Stimulated activated CD4-positive, alpha-beta T cell treated with anti-CD3 and anti-CD28 coated beads, Interleukin-15, amount 100 ng/mL, for 24 hours (primary cell): ENCODE measurements at regions not wholly inside any gene's neighbourhood (a gene's known extent, or its start where the extent isn't known, plus 50 kb on each side); places are given as distances from the start of the nearest gene placed in this dataset.

ENCODE experiments used
- DNase-seq: peaks from one replicate; pipeline ENCODE4 v3.0.0-alpha.2; 2020

DNA sequence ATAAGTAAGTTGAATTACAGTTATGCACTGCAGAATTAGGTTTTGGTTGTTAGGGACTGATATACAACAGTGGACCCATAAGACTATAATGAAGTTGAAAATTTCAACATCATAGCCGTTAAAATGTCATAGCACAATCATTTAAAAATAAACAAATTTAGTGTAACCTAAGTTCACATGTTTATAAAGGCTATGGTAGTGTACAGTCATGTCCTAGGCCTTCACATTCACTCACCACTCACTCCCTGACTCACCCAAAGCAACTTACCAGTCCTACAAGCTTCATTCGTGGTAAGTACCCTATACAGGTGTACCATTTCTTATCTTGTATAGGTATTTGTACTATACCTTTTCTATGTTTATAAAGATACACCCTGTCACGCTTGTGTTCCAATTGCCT, 113.7 kb downstream of the RAB11FIP2 start:
- no peak for DNase-seq

- no peak for DNase-seq
These were observed 112.3 kb downstream of the RAB11FIP2 start for GRCh38 chr10:117934477-117934876.

GRCh38 chr10:117936141-117936540, 110.6 kb downstream of the RAB11FIP2 start:
- no peak for DNase-seq

DNA sequence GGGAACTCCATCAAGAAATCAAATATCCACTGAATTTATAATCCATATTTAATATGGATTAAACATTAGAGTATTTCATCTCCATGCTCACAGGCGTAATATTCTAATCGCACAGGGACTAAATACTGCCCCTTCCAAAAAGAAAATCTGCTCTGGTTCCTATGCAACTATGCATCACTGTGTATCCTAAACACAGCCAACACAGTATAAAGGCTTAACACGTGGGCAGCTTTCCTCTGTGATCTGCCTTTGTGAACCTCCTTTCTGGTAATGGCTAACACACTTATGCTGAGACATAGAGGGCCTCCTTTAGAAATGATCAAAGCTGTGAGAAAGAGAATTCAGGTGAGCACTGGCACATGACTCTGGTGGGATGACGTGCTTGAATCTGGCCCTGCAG, 110.2 kb downstream of the RAB11FIP2 start:
- DNase-seq, result no peak

DNA sequence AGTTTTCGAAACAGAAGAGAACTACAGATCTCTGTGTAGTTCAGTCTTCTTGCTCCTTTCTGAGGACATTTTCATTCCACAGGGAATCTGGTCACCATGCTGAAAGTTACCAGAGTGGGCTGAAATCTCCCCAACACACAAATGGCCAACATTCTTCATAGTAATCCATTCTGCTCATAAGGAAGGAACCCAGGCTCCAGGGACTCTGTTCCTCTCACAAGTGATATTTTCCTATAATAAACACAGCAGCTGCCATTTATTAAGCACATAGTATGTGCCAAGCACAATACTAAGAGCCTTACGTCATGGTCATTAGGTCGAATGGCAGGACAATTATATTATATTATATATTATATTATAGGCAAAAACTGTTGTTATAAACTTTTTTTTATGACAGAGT, 109.8 kb downstream of the RAB11FIP2 start:
- no peak for DNase-seq

- peak; percentile 32 for DNase-seq
These were observed 108.6 kb downstream of the RAB11FIP2 start for GRCh38 chr10:117938104-117938503.

- no peak for DNase-seq
These were observed 104.5 kb downstream of the RAB11FIP2 start for GRCh38 chr10:117942226-117942625.

- DNase-seq, result no peak
These were observed 101.9 kb downstream of the RAB11FIP2 start for GRCh38 chr10:117944676-117945447.

- no peak for DNase-seq
These were observed 101.1 kb downstream of the RAB11FIP2 start for GRCh38 chr10:117945651-117946050.

GRCh38 chr10:117946525-117947070, 100.1 kb downstream of the RAB11FIP2 start:
- no peak for DNase-seq

DNA sequence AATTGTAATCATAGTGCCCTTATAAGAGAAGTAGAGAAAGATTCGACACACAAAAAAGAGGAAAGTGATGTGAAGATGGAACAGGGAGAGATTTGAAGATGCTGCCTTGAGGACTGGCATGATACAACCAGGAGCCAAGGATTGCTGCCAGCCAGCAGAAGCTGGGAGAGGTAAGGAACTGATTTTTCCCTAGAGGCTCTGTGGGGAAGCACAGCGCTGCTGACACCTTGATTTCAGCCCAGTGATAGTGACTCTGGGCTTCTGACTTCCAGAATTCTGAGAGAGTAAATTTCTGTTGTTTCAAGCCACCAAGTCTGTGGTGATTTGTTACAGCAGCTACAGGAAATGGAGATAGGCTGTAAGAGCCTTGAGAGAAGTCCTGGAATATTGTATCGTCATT, 98.2 kb downstream of the RAB11FIP2 start:
- DNase-seq, result no peak

DNA sequence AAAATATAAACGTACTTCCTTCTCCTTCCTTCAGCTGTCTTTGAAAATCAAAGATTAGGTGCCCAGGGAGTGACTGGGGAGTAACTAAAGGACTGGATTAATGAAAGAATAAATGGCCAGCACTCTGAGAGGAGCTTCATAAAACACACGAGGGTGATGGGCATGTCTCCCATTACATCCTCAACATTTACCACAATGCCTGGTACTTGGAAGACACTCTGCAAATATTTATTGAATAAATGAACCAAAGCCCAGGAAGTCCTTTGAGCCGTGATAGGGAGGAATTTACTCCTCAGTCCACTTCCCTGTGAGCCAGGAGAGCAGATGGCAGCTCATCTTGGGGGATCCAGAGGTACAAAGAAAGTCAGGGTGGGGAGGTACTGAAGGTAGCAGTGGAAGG, 96.3 kb downstream of the RAB11FIP2 start:
- DNase-seq, result no peak
